GM19372 (cell line): ENCODE measurements at regions not wholly inside any gene's neighbourhood (a gene's known extent, or its start where the extent isn't known, plus 50 kb on each side); places are given as distances from the start of the nearest gene placed in this dataset.

Experiments used
- ATAC-seq: cut with Tn5 transposase; IDR thresholded peaks from one replicate; pipeline ENCODE4 v1.9.1; 2021; ENCODE audit warnings: mild to moderate bottlenecking, low read depth, moderate library complexity; ENCODE audit not compliant: unreplicated experiment

DNA sequence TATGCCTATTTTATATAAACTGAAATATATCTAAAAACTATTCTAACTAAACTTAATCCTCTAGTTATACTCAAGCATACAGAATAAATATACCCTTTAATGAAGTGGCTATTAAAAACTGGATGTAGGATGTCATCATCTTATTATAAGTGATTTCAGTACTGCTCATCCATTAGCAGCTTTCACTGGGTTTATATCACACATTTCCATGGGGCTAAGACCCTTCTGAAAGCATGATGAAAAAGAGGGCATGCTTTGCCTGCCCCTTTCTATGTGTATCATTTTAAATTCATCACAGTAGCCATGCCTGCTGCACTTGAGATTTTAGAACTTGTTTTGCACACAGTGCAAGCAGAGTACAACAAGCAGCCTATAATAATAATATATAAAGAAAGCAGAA lies 477.5 kb downstream of the SLITRK6 start:
- ATAC-seq: no peak

GRCh38 chr13:85317781-85318180 lies 481.4 kb downstream of the SLITRK6 start:
- ATAC-seq: no peak

DNA sequence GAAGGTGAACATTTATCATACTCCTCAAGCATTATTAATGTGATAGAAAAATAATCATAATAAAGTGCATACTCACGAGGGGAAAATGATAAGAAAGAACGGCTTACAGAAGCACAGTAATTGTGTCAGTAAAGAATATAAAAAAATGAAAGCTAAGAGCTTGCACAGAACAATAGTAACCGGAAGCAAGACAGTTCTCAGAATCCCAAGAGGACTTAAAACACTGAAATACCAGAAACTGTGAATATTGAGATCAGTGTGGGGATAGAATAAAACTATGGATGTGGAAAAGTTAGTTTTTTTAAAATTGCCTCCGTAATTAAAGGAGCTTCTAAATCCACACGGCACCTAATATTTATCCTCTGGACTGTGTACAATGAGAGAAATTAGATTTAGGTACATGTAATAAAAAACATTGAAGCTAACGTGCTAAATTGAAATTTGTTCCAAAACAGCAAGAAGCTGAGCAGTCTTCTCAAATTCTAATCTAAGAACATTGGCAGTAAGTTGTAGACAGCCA lies 482.7 kb downstream of the SLITRK6 start:
- ATAC-seq: no peak

DNA sequence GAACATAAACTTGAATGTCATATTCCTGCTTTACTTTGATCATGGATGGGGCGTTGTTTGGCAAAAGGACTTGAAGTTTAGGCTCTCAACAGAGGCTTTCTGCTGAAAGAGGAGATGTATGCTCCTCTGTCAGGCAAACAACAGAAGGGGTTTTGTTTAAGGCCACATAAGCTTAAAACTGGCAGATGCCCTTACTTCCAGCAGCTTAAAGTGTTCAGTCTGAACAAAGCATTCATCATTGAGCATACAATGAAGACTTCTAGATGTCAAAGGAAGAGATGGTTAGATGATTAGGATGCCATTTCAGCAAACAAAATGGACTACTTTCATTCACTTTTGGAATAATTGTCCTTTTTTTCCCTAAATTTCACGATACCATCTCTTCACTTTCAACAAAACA lies 484.5 kb downstream of the SLITRK6 start:
- no peak for ATAC-seq

GRCh38 chr13:85313761-85314503 lies 485.3 kb downstream of the SLITRK6 start:
- ATAC-seq: no peak

- no peak for ATAC-seq
Observed at GRCh38 chr13:85312071-85312470, 487.1 kb downstream of the SLITRK6 start.

GRCh38 chr13:85303630-85304029 lies 495.6 kb downstream of the SLITRK6 start:
- no peak for ATAC-seq

- no peak for ATAC-seq
Observed at GRCh38 chr13:85298387-85298924, 500.8 kb downstream of the SLITRK6 start.

DNA sequence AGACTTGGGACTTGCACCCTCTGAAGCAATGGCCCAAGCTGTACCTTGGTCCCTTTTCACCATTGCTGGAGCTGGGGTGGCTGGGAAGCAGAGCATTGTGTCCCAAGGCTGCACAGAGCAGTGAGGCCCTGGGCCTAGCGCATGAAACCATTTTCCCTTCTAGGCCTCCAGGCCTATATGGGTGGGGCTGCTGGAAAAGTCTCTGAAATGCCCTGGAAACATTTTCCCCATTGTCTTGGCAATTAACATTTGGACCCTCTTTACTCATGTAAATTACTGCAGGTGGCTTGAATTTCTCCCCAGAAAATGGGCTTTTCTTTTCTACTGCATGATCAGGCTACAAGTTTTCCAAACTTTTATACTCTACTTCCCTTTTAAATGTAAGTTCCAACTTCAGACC lies 510.5 kb downstream of the SLITRK6 start:
- ATAC-seq: no peak

- no peak for ATAC-seq
Observed at GRCh38 chr13:85287528-85287927, 511.7 kb downstream of the SLITRK6 start.

- no peak for ATAC-seq
Observed at GRCh38 chr13:85286081-85286480, 513.1 kb downstream of the SLITRK6 start.

GRCh38 chr13:85284349-85284748 lies 514.9 kb downstream of the SLITRK6 start:
- ATAC-seq: no peak

GRCh38 chr13:85283408-85283807 lies 515.8 kb downstream of the SLITRK6 start:
- ATAC-seq: no peak

- ATAC-seq: no peak
Observed at GRCh38 chr13:85282876-85283275, 516.3 kb downstream of the SLITRK6 start.

DNA sequence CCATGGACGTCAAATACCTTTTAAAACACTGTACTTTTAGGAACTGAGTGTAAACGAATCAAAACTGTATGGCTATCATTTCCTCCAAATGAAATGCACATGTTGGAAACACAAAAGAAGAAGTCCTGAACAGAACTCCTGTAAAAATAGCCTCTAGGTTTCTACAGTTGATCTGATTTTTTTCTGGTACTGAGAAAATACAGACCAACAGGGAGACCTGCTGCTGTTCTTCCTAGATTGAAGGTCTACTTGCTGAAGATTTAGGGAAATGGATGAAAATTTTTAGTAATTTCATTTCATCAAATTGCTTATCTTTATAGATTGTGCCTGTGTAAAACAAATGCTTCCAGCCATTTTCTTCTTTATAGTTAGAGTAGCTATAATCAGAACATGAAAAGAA lies 520.4 kb downstream of the SLITRK6 start:
- no peak for ATAC-seq

- no peak for ATAC-seq
Observed at GRCh38 chr13:85277748-85278147, 521.5 kb downstream of the SLITRK6 start.

DNA sequence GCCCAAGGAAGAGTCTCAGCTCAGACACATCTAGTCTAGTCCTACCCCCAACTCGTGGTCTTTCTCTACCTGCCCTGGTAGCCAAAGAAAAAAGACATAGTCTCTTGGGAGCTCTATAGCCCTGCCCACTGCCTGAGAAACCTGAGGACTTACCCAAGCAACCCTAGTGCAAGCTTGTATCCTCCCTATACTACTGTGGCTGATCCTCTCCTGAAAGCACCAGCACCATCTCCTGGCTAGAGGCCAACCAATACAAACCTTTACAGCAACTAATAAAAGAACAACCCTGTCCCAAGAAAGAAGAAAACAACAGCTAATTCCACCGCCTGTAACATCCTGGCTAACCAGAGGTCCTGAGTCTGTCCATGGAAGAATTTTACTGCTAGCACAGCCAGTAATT lies 532.4 kb downstream of the SLITRK6 start:
- ATAC-seq: no peak

GRCh38 chr13:85266331-85266730 lies 532.9 kb downstream of the SLITRK6 start:
- no peak for ATAC-seq

- no peak for ATAC-seq
Observed at GRCh38 chr13:85265296-85265695, 533.9 kb downstream of the SLITRK6 start.

DNA sequence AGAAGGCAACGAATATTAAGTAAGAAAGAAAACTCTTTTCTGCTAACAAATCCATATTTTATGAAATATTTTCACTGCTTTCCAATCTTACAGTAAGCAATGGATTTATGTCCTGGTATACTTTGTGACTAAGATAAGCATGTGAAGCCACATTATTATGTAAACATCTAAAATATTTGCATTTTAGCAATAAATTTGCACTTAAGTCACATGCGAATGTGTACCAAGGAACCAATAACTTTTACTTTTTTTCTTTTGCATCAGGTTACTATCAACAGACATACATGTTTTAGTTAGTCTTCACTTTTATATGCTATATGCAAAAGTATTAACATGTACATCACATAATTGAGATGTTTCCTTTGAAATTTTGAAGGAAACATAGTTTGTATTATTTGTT lies 536.7 kb downstream of the SLITRK6 start:
- ATAC-seq: no peak

GRCh38 chr13:85261757-85262346 lies 537.4 kb downstream of the SLITRK6 start:
- no peak for ATAC-seq

DNA sequence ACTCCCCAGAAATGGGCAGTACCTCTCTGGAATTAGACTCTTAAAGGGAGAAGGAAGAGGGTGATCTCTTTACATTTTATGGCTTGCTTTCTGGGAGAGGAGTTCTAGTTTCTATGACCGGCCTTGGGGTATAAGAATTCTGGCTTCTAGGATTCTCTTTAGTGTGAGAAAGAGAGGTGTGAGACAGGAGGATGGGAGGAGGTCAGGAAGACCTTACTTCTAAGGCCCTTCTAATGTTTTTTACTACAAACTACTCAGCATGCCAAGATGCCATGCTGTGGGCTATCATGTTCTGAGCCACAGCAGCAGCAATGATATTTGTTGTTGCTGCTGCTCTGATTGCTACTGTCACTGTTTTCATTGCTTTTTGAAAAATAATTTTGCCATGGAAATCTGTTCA lies 538.3 kb downstream of the SLITRK6 start:
- no peak for ATAC-seq
